ENCODE measurements at regions not wholly inside any gene's neighbourhood (a gene's known extent, or its start where the extent isn't known, plus 50 kb on each side); places are given as distances from the start of the nearest gene placed in this dataset.

GRCh38 chr4:45985038-45985437 is 138.8 kb downstream of the GABRG1 start:
- no peaks in the 10 kb centered on the region for H3K4me1 Mint-ChIP-seq

GRCh38 chr4:45971108-45971507 is 152.7 kb downstream of the GABRG1 start:
- Histone ChIP-seq H3K27ac (ENCODE audit: low read depth, low read length) (no peak overlapping the region), H3K4me3 (ENCODE audit: low read length) (no peak overlapping the region), H3K36me3 (ENCODE audit: insufficient read depth, low read length) (no peaks in the 10 kb centered on the region), H3K9me3 (ENCODE audit: low read length) (no peaks in the 10 kb centered on the region), H3K4me1 (ENCODE audit: insufficient read depth, low read length) (no peaks in the 10 kb centered on the region), H3K27me3 (ENCODE audit: insufficient read depth, low read length, poor library complexity, severe bottlenecking) (no peaks in the 10 kb centered on the region)
- no peaks in the 10 kb centered on the region for H3K27me3 Mint-ChIP-seq
- CTCF ChIA-PET = interaction anchor here (1.1 kb wide), 1 partner anchor 10 kb away, joined by 3 read pairs; no protein-coding TSS in a partner anchor
- POLR2A ChIA-PET = no interaction called here
- H3K9me3 Mint-ChIP-seq = peaks cover 8 to 52% (median 11%) of the 10 kb centered on the region in 5 donors
- no peak overlapping the region for H3K27ac Mint-ChIP-seq
- H3K4me1 Mint-ChIP-seq = no peaks in the 10 kb centered on the region
- DNase-seq = no peak
- no peaks in the 10 kb centered on the region for H3K36me3 Mint-ChIP-seq
- no peak overlapping the region for H3K4me3 Mint-ChIP-seq

More at GRCh38 chr4:45985038-45985437, 138.8 kb downstream of the GABRG1 start:
- H3K36me3 Mint-ChIP-seq = no peaks in the 10 kb centered on the region
- no peak overlapping the region for H3K27ac Mint-ChIP-seq
- H3K27ac ChIP-seq (ENCODE audit: low read depth, low read length) = no peak overlapping the region
- no peaks in the 10 kb centered on the region for H3K4me1 ChIP-seq (ENCODE audit: insufficient read depth, low read length)
- no peaks in the 10 kb centered on the region for H3K36me3 ChIP-seq (ENCODE audit: insufficient read depth, low read length)
- no peak for DNase-seq
- H3K4me3 Mint-ChIP-seq = no peak overlapping the region
- peaks cover 4 to 36% (median 10%) of the 10 kb centered on the region in 5 donors for H3K9me3 Mint-ChIP-seq
- ChIA-PET CTCF (no interaction called here), POLR2A (no interaction called here)
- no peak overlapping the region for H3K4me3 ChIP-seq (ENCODE audit: low read length)
- H3K9me3 ChIP-seq (ENCODE audit: low read length) = no peaks in the 10 kb centered on the region
- no peaks in the 10 kb centered on the region for H3K27me3 Mint-ChIP-seq
- H3K27me3 ChIP-seq (ENCODE audit: insufficient read depth, low read length, poor library complexity, severe bottlenecking) = no peaks in the 10 kb centered on the region

DNA sequence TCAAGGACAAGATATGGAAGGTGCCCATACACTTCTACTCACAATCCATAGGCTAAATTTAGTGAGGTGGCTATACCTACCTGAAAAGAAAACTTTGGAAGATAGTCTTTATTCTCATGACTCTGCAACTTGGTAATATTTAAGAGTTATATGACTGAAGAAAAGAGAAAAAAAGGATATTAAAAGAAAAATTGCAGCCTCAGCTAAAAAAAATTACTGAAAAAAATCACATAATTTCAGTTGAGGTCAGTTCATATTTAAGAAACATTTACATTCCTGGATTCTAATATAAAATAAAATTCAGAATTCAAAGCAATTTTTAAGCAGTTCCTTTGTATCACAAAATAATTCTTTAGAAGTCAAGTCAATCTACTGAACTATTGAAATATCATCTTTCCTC is 166.5 kb downstream of the GABRG1 start:
- ChIA-PET POLR2A (no interaction called here), CTCF (no interaction called here)
- Histone ChIP-seq H3K4me3 (ENCODE audit: low read length) (no peak overlapping the region), H3K9me3 (ENCODE audit: low read length) (no peaks in the 10 kb centered on the region), H3K27me3 (ENCODE audit: insufficient read depth, low read length, poor library complexity, severe bottlenecking) (no peaks in the 10 kb centered on the region), H3K36me3 (ENCODE audit: insufficient read depth, low read length) (no peaks in the 10 kb centered on the region), H3K27ac (ENCODE audit: low read depth, low read length) (no peak overlapping the region), H3K4me1 (ENCODE audit: insufficient read depth, low read length) (no peaks in the 10 kb centered on the region)
- Mint-ChIP-seq H3K27me3 (no peaks in the 10 kb centered on the region), H3K36me3 (no peaks in the 10 kb centered on the region), H3K9me3 (peaks cover 2 to 15% (median 9%) of the 10 kb centered on the region in 5 donors), H3K27ac (no peak overlapping the region), H3K4me3 (no peak overlapping the region), H3K4me1 (no peaks in the 10 kb centered on the region)
- DNase-seq = no peak

- H3K4me3 Mint-ChIP-seq = no peak overlapping the region
- Histone ChIP-seq H3K36me3 (ENCODE audit: insufficient read depth, low read length) (no peaks in the 10 kb centered on the region), H3K4me3 (ENCODE audit: low read length) (no peak overlapping the region), H3K4me1 (ENCODE audit: insufficient read depth, low read length) (no peaks in the 10 kb centered on the region), H3K27me3 (ENCODE audit: insufficient read depth, low read length, poor library complexity, severe bottlenecking) (no peaks in the 10 kb centered on the region), H3K9me3 (ENCODE audit: low read length) (no peaks in the 10 kb centered on the region), H3K27ac (ENCODE audit: low read depth, low read length) (no peak overlapping the region)
- POLR2A ChIA-PET = no interaction called here
- CTCF ChIA-PET = no interaction called here
- H3K9me3 Mint-ChIP-seq = peaks cover 0 to 23% (median 3%) of the 10 kb centered on the region in 5 donors
- H3K27ac Mint-ChIP-seq = no peak overlapping the region
- DNase-seq = no peak
- H3K36me3 Mint-ChIP-seq = no peaks in the 10 kb centered on the region
- no peaks in the 10 kb centered on the region for H3K27me3 Mint-ChIP-seq
- no peaks in the 10 kb centered on the region for H3K4me1 Mint-ChIP-seq
Observed at GRCh38 chr4:45954276-45954675, 169.6 kb downstream of the GABRG1 start.

- Histone ChIP-seq H3K27ac (ENCODE audit: low read depth, low read length) (no peak overlapping the region), H3K27me3 (ENCODE audit: insufficient read depth, low read length, poor library complexity, severe bottlenecking) (no peaks in the 10 kb centered on the region), H3K4me3 (ENCODE audit: low read length) (no peak overlapping the region), H3K4me1 (ENCODE audit: insufficient read depth, low read length) (no peaks in the 10 kb centered on the region), H3K36me3 (ENCODE audit: insufficient read depth, low read length) (no peaks in the 10 kb centered on the region), H3K9me3 (ENCODE audit: low read length) (no peaks in the 10 kb centered on the region)
- ChIA-PET CTCF (no interaction called here), POLR2A (no interaction called here)
- Mint-ChIP-seq H3K9me3 (peaks cover 0 to 26% (median 7%) of the 10 kb centered on the region in 5 donors), H3K27me3 (no peaks in the 10 kb centered on the region), H3K4me1 (no peaks in the 10 kb centered on the region), H3K36me3 (no peaks in the 10 kb centered on the region), H3K27ac (no peak overlapping the region), H3K4me3 (no peak overlapping the region)
- DNase-seq = no peak
Observed at GRCh38 chr4:45951153-45951552, 172.7 kb downstream of the GABRG1 start.

DNA sequence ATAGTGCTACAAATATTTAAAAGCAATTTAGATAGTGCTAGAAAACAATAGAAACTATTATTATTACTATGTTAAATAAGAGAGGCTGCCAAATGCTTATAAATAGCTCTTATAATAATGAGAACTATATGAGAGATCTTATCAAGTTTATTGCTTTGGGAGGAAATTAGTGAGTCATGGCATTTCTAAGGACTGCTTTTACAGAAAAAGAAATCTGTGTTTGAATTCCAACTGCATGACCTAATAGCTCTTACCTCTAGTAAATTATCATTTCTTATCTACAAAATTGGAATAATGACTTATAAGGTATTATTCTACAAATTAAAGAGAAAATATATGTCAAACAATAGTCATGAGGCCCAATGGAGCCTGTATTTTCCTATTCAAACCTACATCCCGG is 177.2 kb downstream of the GABRG1 start:
- H3K36me3 Mint-ChIP-seq = no peaks in the 10 kb centered on the region

GRCh38 chr4:45944000-45944399 is 179.9 kb downstream of the GABRG1 start:
- ChIA-PET CTCF (interaction anchor here (0.7 kb wide), 1 partner anchor 14 kb away, joined by 3 read pairs; no protein-coding TSS in a partner anchor), POLR2A (no interaction called here)
- Mint-ChIP-seq H3K4me3 (no peak overlapping the region), H3K27ac (no peak overlapping the region), H3K36me3 (no peaks in the 10 kb centered on the region), H3K9me3 (peaks cover 0 to 26% (median 11%) of the 10 kb centered on the region in 5 donors), H3K27me3 (no peaks in the 10 kb centered on the region), H3K4me1 (no peaks in the 10 kb centered on the region)
- Histone ChIP-seq H3K9me3 (ENCODE audit: low read length) (no peaks in the 10 kb centered on the region), H3K27me3 (ENCODE audit: insufficient read depth, low read length, poor library complexity, severe bottlenecking) (no peaks in the 10 kb centered on the region), H3K4me3 (ENCODE audit: low read length) (no peak overlapping the region), H3K4me1 (ENCODE audit: insufficient read depth, low read length) (no peaks in the 10 kb centered on the region), H3K36me3 (ENCODE audit: insufficient read depth, low read length) (no peaks in the 10 kb centered on the region), H3K27ac (ENCODE audit: low read depth, low read length) (no peak overlapping the region)
- DNase-seq = no peak

More for the DNA sequence above, 177.2 kb downstream of the GABRG1 start:
- no peak overlapping the region for H3K27ac ChIP-seq (ENCODE audit: low read depth, low read length)
- H3K4me1 ChIP-seq (ENCODE audit: insufficient read depth, low read length) = no peaks in the 10 kb centered on the region
- Mint-ChIP-seq H3K4me3 (no peak overlapping the region), H3K27ac (no peak overlapping the region), H3K4me1 (no peaks in the 10 kb centered on the region), H3K27me3 (no peaks in the 10 kb centered on the region), H3K9me3 (peaks cover 0 to 21% (median 6%) of the 10 kb centered on the region in 5 donors)
- no peaks in the 10 kb centered on the region for H3K9me3 ChIP-seq (ENCODE audit: low read length)
- H3K4me3 ChIP-seq (ENCODE audit: low read length) = no peak overlapping the region
- no peak for DNase-seq
- no peaks in the 10 kb centered on the region for H3K27me3 ChIP-seq (ENCODE audit: insufficient read depth, low read length, poor library complexity, severe bottlenecking)
- no peaks in the 10 kb centered on the region for H3K36me3 ChIP-seq (ENCODE audit: insufficient read depth, low read length)
- ChIA-PET POLR2A (no interaction called here), CTCF (no interaction called here)

DNA sequence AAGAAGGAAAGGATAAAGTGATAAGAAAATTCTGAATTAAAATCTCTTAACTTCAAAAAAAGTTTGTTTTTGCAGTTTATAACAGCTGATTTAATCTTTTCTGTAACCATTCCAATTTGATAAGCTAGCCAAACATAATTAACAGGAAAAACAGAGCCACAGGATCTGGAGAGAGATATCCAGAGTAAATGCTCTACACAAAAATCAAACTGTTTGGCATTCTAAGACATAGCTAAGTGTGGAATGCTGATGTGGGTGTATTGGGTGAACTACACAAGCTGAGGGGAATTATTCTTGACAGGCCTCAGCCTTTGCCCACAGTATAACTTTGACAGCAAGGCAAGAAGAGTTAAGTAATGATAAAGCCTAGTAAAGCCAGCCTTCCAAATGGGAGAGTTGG is 184.8 kb downstream of the GABRG1 start:
- H3K4me3 Mint-ChIP-seq = no peak overlapping the region
- H3K36me3 ChIP-seq (ENCODE audit: insufficient read depth, low read length) = no peaks in the 10 kb centered on the region
- no peak overlapping the region for H3K4me3 ChIP-seq (ENCODE audit: low read length)
- H3K27me3 ChIP-seq (ENCODE audit: insufficient read depth, low read length, poor library complexity, severe bottlenecking) = no peaks in the 10 kb centered on the region
- no peak overlapping the region for H3K27ac ChIP-seq (ENCODE audit: low read depth, low read length)
- H3K27me3 Mint-ChIP-seq = no peaks in the 10 kb centered on the region
- H3K4me1 Mint-ChIP-seq = no peaks in the 10 kb centered on the region
- no peaks in the 10 kb centered on the region for H3K36me3 Mint-ChIP-seq
- ChIA-PET POLR2A (no interaction called here), CTCF (no interaction called here)
- H3K9me3 Mint-ChIP-seq = peaks cover 0 to 33% (median 10%) of the 10 kb centered on the region in 5 donors
- DNase-seq = no peak
- no peak overlapping the region for H3K27ac Mint-ChIP-seq
- H3K9me3 ChIP-seq (ENCODE audit: low read length) = no peaks in the 10 kb centered on the region
- no peaks in the 10 kb centered on the region for H3K4me1 ChIP-seq (ENCODE audit: insufficient read depth, low read length)

- H3K27ac Mint-ChIP-seq = no peak overlapping the region
- H3K36me3 Mint-ChIP-seq = no peaks in the 10 kb centered on the region
- ChIA-PET POLR2A (no interaction called here), CTCF (no interaction called here)
- H3K4me1 Mint-ChIP-seq = no peaks in the 10 kb centered on the region
- no peak overlapping the region for H3K27ac ChIP-seq (ENCODE audit: low read depth, low read length)
- no peaks in the 10 kb centered on the region for H3K4me1 ChIP-seq (ENCODE audit: insufficient read depth, low read length)
- DNase-seq = no peak
- H3K9me3 Mint-ChIP-seq = peaks cover 2 to 8% (median 7%) of the 10 kb centered on the region in 5 donors
- no peaks in the 10 kb centered on the region for H3K27me3 Mint-ChIP-seq
- H3K9me3 ChIP-seq (ENCODE audit: low read length) = no peaks in the 10 kb centered on the region
- no peaks in the 10 kb centered on the region for H3K36me3 ChIP-seq (ENCODE audit: insufficient read depth, low read length)
- no peak overlapping the region for H3K4me3 Mint-ChIP-seq
- no peak overlapping the region for H3K4me3 ChIP-seq (ENCODE audit: low read length)
- no peaks in the 10 kb centered on the region for H3K27me3 ChIP-seq (ENCODE audit: insufficient read depth, low read length, poor library complexity, severe bottlenecking)
Observed at GRCh38 chr4:45931154-45931553, 192.7 kb downstream of the GABRG1 start.

All from CD8-positive, alpha-beta memory T cell (primary cell).